ENCODE measurements at regions not wholly inside any gene's neighbourhood (a gene's known extent, or its start where the extent isn't known, plus 50 kb on each side); places are given as distances from the start of the nearest gene placed in this dataset.

- TF ChIP-seq POLR2A (IDR thresholded peaks at IDR 0.05; ENCODE audit: low read length) = no peak
- no peak for TF ChIP-seq GATA1 (IDR thresholded peaks at IDR 0.05; ENCODE audit: low read depth, low read length)
These were observed 177.0 kb upstream of the MVB12B start for GRCh38 chr9:126149661-126150060.

Data from erythroblast (primary cell).